HG02759 (cell line): ENCODE measurements at regions not wholly inside any gene's neighbourhood (a gene's known extent, or its start where the extent isn't known, plus 50 kb on each side); places are given as distances from the start of the nearest gene placed in this dataset.
"Not testable (repeated sequence)": the region's sequence is repeated elsewhere in the genome, so short reads cannot be mapped to it uniquely, and the experiment has no call there.

Source experiments
- ATAC-seq: cut with Tn5 transposase; IDR thresholded peaks from one replicate; pipeline ENCODE4 v1.9.1; 2021; ENCODE audit warnings: mild to moderate bottlenecking, moderate library complexity; ENCODE audit not compliant: unreplicated experiment

DNA sequence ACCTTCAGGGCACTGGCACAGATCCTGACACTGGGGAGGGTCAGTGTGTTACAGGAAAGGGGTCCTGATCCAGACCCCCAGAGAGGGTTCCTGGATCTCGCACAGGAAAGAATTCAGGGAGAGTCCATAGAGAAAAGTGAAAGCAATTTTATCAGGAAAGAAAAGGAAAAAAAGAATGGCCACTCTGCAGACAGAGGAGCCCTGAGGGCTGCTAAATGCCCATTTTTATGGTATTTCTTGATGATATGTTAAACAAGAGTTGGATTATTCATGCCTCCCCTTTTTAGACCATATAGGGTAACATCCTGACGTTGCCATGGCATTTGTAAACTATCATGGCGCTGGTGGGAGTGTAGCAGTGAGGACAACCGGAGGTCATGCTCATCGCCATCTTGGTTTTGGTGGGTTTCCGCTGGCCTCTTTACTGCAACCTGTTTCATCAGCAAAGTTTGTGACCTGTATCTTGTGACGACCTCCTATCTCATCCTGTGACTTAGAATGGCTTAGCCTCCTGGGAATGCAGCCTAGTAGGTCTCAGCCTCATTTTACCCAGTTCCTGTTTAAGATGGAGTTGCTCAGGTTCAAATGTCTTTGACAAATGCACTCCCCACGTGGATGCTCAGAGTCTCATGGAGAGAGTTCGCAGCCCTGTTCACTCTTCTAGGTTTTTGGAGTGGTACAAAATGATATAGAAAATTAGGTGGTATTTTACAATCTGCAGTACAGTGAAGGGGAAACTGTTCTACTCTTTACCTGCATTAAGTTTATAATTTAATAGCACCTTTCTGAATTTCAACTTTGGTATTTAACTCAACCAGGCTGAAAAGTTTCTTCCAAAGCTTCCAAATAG, 1363.7 kb upstream of the TMEM132C start:
- ATAC-seq: no peak

DNA sequence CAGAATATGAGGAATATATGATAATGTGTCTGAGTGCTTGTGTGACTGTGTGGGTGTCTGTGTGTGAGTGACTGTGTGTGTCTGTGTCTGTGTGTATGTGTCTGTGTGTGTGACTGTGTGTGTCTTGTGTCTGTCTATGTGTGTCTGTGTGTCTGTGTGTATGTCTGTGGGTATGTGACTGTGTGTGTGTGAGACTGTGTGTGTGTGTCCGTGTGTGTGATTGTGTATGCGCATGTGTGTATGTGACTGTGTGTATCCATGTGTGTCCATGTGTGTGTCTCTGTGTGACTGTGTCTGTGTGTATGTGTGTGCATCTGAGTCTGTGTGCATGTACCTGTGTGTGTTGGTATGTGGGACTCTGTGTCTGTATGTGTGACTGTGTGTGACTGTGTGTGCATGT, 1361.2 kb upstream of the TMEM132C start:
- no peak for ATAC-seq

DNA sequence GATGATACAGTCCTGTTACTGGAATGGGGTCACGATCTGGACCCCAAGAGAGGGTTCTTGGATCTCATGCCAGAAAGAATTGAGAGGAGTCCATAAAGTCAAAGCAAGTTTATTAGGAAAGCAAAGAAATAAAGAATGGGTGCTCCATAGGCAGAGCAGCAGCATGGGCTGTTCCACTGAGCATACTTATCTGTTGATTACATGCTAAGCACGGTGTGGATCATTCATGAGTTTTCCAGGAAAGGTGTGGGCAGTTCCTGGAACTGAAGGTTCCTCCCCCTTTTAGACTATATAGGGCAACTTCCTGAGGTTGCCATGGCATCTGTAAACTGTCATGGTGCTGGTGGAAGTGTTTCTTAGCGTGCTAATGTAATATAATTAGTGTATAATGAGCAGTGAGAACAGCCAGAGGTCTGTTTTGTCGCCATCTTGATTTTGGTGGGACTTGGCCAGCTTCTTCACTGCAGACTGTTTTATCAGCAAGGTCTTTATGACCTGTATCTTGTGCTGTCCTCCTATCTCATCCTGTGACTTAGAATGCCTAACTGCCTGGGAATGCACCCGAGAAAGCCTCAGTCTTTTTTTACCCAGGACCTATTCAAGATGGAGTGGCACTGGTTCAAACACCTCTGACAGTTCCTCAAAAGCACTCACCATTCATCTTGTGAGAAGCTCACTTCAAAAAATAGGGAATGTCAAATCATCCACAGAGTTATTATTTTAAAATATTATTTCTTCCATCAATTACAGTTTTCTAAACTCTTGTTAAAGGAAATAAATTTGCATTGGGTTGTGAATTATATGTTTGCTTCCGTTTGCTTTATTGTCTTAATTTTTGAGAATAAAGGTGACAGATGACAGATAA, 1358.8 kb upstream of the TMEM132C start:
- ATAC-seq: no peak

DNA sequence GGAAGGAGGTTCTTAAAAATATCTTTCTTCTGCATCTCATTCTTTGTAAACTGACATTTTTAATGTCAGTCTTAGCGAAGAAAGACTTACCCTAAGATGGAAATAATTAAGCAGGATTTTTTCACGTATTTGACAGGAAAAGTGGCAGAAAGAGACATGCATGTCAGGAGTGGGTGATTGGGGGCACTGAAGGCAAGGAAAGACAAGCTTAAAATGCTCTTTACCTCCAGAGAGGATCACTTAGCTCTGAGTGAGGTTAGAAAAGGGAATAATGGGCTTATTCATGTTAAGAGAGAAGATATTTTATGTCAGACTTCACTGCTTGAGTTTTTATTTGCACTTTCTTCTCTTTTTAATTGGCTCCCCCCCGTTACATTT, 1358.2 kb upstream of the TMEM132C start:
- ATAC-seq: no peak

DNA sequence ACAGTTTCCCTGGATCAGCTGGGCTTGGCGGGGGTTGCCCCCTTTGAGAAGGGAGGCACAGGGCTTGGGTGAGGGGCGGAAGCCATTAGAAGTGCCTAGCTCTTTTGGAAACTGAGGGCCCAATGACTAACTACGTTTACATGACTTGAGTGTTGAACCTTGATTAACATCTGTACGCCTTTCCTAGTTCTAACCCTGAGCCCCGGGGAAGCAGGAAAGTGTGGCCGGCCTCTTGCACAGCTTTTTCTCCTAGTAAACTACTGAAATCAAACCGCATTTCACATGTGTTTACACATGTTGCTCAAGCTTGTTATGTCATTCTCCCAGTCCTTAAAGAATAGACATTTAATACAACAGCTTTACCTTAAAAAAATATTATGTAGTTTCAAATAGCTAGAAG, 1356.4 kb upstream of the TMEM132C start:
- no peak for ATAC-seq

DNA sequence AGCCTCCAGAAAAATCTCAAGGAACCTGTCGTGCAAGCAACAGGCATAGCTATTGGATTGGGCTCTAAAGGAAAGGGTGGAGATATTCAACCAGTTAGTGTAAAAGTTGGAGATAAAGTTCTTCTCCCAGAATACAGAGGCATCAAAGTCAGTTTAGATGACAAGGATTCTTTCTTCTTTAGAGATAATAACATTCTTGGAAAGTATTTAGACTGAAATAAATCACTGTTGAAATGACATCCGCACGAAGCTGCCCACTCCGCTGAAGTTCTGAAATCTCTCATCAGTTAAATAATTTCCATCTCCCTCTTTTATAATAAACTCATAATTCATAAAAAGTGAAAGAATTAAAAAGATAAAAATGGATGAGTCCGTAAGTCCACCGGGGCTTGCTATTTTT, 1354.9 kb upstream of the TMEM132C start:
- no peak for ATAC-seq

DNA sequence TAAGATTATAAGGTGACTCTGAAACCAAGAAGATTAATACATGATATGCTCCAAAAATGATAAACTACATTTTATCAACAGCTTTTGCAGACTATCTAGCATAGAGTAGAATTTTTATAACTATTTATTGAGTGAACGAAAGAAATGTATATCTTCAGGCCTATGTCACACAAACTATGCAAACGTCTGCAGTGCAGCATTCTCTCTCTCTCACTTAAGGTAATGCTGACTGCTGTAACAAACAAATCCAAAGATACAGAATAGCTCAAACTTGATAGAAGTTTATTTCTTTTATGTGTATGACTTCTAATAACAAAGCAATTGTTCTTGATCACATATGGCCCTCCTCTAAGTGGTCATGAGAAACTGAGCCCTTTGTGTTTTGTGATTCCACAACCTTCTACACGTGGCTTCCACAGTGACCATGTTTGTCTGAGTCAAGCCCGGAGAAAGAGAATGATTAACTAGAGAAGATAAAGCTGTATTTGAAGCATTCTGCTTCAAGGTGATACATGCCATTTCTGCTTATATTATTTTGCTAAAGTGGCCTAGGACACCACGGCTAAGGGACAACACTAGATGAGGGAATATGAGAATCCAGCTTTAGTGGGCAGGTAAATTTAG, 1352.7 kb upstream of the TMEM132C start:
- no peak for ATAC-seq

DNA sequence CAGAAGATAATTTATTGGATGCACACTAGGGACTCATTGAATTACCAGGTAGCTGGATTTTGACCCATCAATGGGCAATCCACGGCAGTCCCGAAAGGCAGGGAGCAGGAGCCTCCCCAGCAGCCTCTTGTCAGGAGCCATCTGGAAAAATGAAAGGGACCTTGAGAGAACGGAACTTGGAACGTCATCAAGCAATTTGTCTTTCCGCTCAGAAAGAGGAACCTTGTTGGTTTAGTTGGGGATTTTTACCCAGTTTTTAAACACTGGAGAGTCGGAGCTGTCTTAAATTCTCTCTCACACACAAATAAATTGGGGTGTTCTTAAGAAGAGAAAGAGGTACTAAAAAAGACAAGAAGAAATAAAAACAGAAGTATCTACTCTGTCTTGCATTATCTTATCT, 1351.7 kb upstream of the TMEM132C start:
- no peak for ATAC-seq

DNA sequence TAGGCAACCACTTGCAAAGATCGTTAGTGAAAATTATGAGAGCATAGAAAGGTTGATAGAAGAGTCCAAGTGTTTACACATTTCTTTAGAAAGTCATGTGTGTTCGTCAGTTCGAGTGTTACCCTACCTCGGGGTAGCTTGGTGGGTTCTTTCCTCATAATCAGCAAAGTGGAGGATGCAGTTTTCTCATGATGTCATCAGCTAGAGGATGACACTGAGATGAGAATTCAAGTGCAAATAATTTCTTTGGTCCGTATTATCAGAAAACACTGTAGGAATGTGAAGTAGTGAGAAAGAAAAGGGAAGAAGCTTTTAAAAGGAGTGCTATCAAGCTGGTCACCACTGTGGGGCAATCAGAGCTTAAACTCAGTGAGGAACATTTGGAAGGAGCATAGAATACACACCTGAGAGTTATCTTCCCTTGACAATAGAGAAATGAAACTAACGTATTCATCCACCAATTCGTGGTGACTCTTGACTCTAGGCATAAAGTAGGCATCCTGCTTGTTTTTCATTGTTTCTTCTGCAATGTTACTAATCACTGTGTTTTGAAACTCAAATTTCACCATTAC, 1340.9 kb upstream of the TMEM132C start:
- no peak for ATAC-seq

DNA sequence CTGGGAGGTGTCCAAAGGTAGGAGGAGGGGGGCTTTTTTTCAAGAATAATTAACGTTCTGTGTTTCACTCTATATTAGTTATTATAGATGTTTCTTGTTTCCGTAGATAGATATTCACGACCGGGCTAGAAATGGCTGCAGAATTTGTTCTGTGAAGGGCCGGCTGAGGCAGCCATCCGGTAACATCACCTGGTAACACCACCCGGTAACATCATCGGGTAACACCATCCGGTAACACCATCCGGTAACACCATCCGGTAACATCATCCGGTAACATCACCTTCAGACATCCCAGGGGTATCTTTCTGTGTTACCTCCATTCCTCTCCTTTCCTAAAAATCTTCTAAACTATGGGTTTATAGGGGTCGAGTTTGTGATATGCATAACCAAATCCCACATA, 1336.7 kb upstream of the TMEM132C start:
- no peak for ATAC-seq

DNA sequence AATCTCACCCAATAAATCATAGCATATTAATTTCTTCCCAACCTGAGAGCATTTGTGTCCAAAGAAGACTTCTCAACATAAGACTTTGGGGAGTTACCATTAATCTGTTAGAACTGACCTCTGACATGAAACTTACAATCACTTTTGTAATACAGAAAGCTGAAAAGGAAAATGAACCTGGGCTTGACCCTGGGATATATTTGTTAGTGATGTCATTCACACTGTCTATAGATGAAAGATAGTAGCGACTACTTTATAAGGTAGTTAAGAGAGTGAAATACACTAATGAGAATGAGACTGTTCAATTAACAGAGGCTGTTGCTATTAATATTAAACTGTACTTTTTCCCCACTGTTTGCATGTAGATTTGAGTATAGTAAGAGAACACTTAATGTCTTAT, 1334.8 kb upstream of the TMEM132C start:
- no peak for ATAC-seq

DNA sequence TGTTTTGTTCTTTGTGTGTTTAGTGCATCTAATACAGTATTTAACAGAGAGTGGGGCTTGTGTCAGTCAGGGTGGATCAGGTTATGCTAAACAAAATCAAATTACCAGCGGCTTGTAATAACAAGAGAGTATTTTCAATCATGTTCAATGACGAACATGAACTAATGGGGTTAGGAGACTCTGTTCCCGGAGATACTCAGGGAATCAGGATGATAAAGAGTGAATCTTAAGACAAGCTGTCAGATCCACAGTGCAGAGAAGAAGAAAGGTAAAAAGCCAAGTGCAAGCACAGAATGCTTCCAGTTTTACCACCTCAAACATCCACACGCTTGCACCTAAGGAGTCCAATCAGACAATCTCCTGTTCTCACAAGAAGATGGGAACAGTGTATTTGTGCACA, 1331.5 kb upstream of the TMEM132C start:
- ATAC-seq: no peak

DNA sequence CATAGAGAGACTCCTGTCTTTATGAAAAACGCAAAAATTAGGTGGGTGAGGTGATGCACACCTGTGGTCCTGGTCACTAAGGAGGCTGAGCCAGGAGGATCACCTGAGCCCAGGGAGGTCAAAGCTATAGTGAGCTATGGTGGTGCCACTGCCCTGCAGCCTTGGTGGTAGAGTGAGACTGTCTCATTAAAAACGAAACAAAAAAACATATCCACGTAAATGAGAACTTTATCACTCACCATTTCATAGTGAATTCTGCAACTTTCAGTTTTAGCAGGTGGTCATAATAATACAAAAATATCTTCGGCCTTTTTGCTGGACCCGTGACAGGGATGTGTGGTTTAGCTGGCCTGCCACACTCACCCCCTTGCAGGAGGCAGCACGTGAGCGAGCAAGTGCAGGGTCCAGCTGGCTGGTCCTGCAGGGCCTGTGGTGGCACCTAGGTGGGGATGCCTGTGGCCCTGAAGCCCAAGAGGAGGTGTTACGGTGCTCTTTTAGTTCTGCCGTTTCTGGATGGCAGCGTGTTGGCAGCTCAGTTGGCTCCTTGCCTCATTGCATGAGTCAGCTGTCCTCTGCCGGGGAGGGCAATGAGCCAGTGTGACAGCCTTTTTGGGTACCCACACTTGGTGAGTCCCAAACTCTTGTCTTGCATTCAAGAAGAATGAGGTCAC, 1330.7 kb upstream of the TMEM132C start:
- ATAC-seq: no peak

DNA sequence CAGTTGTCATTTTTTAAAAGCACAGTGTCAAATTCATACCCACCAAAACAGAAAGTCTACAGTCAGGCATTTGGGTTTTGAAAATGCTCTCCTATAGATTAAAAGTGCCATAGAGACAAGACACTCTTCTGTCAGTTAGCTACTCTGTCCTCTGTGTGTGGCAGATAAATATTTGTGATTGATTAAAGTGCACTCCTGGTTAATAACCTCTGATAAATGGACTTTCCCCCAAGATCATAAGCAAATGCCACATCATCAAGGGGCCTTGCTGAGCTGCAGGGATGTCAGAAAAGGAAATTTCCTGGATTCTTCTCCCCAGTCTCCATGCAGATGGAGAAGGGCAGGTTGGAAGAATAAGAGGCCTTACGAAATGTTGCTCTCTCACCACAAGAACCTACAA, 1329.5 kb upstream of the TMEM132C start:
- ATAC-seq: no peak

DNA sequence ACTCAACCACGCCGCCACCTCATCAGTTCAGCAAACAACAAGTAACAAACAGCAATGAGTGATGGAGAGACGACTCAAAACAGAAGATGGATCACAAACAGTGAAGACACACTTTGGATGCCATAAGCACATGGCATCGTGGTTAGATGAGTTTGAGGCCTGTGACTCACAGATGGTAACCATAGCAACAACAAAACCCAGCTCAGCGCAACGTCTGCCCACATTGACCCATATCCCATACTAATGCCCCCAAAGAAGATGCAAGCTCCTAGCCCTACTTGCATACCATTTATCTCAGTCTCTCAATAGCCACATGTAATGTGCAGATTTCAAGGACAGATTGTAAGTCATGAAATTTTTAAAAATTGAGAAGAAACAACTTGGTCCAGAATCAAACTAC, 1322.3 kb upstream of the TMEM132C start:
- ATAC-seq: no peak

DNA sequence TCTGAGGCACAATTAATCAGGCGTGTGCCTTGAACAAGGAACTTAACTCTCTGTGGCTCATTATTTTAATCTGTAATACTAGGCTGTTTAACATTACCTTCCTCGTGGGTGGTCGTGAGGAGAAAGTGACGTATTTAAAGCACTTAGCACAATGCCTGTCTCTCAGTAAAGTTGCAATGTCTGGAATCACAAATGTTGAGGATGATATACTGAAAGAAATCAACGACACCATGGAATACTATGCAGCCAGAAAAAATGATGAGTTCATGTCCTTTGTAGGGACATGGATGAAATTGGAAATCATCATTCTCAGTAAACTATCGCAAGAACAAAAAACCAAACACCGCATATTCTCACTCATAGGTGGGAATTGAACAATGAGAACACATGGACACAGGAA, 1320.0 kb upstream of the TMEM132C start:
- ATAC-seq: not testable (repeated sequence)

DNA sequence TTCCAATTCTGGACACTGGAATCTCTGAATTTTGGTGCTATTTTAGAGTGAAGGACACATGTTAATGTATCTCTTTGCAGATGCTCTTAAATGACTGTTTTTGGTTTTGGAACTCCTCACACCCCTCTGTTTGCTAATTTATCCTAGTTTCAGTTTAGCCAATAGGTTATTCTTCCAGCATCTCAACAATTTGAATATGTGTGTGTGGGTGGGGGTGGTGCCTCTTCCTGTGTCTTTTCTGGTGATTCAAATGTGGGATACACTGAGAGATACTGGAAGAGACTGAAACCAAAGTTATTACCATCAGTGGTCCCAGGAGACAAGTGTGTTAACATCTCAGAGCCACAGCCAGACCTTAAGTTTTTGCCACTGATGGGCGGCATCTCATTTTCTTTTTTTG, 1317.4 kb upstream of the TMEM132C start:
- ATAC-seq: no peak

DNA sequence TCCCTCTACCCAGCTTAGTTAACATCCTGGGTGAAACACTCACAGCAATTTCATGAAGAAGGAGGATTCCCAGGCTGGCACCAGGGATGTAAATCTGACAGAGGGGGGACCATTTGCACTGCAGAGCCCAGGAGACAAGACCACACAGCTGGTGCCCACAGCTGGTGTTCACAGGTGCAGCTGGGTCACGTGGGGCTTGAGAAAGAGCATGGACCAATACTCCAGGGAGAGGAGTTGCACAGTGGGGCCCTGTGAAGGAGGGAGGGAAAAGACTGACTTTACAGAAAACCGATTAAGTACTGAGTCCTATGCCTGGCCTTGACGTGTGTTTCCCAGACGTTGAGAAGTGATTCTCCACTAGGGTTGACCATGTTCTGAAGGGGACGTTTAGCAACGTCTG, 1316.7 kb upstream of the TMEM132C start:
- no peak for ATAC-seq

DNA sequence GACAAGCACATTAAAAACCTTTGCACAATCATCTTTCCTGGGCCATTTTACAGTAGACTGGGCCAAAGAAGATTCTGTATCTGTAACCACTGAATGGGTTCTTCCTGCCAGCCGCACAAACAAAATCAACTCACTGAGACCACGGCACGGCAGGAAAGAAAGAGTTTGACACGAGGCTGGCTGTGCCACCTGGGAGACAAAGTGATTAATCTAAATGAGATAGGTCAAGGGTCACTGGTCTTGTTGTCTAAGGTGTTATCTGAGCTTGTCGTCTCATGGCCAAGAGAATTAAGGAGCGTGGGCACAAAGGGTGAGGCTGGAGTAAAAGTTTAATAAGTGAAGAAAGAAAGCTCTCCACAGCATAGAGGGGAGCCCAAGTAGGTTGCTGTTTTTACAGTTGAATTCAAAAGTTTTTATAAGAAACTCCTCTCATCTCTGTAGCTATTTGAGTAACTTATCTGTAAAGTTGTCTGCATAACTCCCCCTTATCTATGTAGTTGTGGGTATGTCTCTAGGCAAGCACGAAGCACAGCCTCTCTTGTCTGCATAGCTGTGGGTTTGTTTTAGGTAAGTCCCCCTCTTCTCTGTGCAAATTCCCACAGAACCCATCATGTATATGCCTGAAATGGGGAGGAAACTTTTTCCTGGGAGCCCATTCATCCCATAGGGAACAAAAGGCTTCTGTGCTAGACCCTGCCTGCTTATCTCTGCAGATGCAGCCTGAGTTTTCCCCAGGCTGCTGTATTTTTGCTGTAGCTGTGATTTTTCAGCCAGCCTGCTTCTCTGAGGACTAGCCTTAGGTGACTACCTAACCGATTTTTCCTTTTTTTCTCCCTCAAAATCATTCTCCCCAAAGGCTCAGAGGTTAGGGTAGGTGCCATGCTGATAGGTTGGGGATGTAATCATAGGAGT, 1314.6 kb upstream of the TMEM132C start:
- no peak for ATAC-seq

DNA sequence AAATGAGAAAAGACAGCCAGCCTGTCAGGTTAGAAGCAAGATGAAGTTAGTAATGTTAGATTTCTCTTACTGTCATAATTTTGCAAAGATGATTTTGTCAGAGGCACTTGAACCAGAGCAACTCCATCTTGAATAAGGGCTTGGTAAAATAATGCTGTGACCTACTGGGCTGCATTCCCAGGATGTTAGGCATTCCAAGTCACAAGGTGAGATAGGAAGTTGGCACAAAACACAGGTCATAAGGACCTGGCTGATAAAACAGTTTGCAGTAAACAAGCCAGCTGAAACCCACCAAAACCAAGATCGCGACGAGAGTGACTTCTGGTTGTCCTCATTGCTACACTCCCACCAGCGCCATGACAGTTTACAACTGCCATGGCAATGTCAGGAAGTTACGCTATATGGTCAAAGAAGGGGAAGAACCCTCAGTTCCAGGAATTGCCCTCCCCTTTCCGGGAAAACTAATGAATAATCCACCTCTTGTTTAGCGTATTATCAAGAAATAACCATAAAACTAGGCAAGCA, 1313.5 kb upstream of the TMEM132C start:
- ATAC-seq: no peak
